HG03457 (cell line): ENCODE measurements at regions not wholly inside any gene's neighbourhood (a gene's known extent, or its start where the extent isn't known, plus 50 kb on each side); places are given as distances from the start of the nearest gene placed in this dataset.

Experiments used
- ATAC-seq: cut with Tn5 transposase; IDR thresholded peaks from one replicate; pipeline ENCODE4 v1.9.1; 2021; ENCODE audit warnings: moderate number of reproducible peaks; ENCODE audit not compliant: unreplicated experiment

DNA sequence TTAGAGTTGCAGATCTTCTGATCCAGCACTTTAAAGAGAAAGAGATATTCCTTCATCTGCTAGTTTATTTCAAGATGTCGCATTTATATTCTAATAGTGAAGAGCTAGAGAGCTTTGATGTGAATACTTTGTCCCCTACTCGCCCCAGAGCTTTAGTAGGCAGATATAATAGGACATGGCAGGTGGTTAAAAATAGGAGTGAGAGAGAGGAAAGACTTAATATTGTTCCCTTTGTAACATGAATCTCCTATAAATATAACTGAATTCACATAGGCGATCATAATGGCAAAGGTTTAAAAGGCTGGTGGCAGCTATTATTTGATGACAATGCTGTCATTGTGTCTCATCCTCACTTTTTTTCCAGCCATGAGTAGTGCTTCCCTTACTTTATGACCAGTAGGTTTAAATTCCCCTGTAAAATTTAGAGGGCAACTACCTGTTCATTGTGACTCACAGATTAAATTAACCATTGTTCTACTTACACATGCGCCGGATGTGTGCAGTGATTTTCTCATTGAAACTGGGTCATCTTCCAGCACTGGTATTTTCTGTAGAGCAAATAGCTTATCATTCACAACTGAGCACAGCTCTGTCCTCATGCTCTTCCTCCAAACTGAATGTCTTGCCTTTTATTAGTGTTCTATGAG lies 906.7 kb upstream of the CELF2 start:
- no peak for ATAC-seq

DNA sequence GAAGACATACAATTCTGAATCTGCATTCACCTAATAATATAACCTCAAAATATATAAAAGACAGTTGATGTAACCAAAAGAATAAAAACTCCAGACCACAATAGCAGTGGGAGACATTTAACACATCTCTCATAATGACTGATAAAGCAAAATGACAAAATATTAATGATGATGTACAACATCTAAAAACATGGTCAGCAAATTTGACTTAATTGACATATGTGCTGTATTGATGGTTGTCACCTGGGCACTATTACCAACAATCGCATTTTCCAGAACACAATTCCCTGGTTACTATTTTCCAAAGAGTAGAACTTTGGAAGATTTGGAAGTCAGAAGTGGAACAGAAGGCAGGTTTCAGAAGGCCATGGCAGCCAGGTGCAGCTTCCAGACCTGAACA lies 899.5 kb upstream of the CELF2 start:
- ATAC-seq = no peak

DNA sequence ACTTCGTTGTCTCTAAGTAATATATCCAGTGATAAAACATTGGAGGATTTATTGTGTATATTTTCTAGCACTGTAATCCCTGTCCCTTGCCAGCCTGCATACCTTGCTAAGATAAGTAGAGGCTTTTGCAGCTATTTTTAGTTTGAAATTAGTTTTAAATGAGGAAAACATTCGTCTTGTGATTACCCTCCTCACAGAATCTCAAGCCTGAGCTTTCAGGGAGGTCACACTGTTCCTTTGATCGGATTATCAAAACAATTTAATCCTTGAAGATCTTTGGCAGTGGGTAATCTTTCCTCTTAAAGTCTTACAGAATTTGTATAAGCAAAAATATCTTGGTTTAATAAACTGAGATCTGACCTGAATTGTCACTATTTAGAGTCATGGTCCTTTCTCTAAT lies 897.0 kb upstream of the CELF2 start:
- ATAC-seq = no peak

DNA sequence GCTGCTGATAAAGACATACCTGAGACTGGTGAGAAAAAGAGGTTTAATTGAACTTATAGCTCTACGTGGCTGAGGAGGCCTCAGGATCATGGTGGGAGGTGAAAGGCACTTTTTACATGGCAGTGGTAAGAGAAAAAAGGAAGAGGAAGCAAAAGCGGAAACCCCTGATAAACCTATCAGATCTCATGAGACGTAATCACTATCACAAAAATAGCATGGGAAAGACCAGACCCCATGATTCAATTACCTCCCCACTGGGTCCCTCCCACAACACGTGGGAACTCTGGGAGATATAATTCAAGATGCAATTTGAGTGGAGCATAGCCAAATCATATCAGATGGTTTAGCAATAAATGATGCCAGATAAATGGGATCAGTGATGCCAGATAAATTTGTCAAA lies 892.0 kb upstream of the CELF2 start:
- no peak for ATAC-seq

DNA sequence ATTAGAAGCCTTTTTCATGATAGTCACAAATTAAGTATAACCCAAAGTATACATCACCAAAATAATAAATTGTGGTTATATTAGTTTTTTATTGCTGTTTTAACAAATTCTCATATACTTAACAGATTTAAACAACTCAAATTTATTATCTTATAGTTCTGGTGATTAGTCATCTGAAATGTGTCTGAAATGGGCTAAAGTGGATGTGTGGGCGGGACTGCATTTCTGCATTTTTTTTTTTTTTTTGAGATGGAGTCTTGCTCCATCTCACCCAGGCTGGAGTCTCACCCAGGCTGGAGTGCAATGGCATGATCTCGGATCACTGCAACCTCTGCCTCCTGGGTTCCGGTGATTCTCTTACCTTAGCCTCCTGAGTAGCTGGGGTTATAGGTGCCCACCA lies 891.5 kb upstream of the CELF2 start:
- ATAC-seq = no peak

DNA sequence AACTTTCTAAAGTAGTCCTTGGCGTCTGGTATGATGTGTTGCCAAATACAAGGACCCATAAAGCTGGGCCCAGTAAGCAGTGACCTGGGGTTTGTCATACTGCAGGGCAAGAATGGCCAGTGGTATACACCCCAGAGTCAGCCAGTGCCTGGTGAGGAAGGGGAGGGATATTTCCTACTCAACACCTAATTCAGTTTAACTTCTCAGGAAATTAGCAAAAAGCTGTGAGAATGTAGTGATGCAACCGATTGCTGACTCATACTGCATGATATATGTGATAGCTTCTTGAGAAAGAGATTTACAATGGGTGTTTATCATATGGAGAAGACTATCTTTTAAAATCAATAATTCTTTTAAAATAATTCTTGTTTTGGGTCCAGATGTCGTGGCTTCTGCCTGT lies 889.3 kb upstream of the CELF2 start:
- ATAC-seq = no peak

DNA sequence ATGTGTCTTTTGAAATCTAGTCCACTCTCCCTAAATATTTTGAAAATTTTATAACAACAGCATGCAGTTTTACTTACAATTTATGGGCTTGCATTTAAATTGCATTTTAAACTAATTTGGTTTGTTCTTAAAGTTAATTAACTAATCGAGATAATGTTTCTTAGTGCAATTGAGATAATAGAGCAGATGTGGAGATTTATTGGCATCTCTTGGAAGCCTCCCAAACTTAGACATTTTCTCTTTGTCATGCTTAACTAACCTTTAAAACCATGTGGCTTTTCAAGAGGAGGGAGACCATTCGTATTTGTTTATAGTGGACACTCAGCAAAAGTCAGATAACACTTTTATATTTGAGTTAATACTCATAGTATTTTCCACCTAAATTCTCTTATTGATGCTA lies 887.0 kb upstream of the CELF2 start:
- no peak for ATAC-seq

DNA sequence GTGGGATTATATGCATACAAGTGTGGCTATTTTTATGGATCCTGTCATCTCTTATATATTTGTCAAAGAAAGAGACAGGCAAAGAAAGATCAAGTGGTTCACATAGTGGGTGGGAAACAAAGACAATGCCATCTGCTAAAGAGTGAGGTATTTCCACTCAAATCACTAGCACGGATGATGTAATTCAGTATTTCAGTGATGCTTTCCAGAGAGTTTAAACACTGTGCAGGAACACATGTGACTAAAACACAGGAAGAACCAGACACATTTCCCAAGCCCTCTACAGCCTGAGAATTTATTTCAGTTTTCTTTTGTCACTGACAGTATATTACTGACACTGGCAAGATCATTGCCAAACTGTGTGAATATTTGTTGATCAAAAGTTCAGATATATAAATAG lies 885.7 kb upstream of the CELF2 start:
- no peak for ATAC-seq

DNA sequence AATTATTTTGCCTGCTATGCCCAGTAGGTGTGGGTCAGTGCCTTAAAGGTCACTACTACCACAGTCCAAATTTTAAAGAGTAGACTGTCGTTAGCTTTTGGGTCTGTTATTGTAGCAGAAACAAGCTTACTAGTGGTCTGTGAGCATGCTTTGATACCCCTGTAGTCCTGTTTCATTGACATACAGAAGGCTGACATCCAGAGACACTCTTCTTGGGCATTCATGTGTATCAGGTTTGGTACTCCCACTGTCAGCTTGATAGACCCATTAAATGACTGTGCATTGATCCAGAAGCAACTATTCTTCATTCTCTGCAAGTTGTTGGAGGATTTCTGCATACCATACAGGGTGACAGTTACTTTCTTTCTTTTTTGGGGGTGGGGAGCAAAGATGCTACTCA lies 884.4 kb upstream of the CELF2 start:
- no peak for ATAC-seq

DNA sequence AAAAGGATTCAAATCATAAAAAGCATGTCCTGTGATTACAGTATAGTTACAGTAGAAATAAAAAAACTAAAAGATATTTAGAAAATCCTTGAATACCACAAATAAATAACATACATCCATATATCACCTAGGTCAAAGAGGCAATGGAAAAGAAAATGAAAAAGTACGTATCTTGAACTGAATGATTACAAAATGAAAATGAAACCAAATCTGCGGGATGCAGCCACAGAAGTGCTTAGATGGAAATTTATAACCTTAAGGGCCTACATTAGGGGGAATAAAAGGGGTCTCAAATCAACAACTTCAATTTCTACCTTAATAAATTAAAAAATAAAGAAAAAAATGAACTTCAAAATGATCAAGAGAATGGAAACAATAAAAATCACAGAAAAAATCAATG lies 879.0 kb upstream of the CELF2 start:
- no peak for ATAC-seq

DNA sequence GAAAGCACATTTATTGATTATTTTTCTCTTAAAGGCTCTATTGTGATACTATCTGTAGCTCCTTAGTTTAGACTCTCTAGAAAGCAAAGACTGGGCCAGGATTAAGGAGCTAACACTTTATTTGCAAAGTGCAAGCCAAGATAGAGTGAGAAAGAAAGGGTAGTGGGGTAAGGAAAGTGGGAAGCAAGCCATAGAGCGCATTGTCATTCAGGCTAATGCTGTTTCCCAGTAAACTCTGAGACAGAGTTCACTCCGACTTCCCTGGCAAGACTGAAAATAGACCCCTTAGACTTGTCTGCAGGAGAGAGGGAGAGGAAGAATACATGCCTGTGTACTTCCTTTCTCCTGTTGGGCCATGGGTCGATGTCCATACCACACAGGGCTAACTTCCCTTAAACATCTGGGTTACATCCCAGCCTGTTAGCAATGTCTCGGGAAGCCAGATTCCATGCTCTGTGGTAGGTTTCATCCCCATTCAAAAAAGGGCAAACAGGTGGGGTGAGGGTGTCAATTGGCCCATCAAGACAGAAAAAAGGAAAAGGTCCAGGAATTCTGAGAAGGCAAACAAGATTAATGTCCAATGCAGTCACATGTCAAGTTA lies 875.8 kb upstream of the CELF2 start:
- no peak for ATAC-seq

DNA sequence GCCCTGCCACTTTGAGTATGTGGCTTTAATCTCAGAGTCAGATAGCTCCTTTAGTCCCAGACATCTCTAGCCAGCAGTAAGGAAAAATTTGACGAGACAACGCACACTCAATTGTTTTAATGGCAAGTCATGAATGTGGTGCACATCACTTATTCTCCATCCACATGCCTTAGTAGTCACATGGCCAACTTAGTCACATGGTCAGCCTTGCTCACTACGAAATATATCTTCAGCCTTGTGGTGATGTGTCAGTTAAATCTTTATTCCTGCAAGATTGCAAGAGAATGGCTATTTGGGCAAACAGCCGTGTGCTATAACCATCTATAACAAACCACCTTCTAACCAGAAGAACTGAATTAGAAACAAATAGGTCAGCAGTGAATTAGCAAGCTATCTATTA lies 871.1 kb upstream of the CELF2 start:
- ATAC-seq = no peak

DNA sequence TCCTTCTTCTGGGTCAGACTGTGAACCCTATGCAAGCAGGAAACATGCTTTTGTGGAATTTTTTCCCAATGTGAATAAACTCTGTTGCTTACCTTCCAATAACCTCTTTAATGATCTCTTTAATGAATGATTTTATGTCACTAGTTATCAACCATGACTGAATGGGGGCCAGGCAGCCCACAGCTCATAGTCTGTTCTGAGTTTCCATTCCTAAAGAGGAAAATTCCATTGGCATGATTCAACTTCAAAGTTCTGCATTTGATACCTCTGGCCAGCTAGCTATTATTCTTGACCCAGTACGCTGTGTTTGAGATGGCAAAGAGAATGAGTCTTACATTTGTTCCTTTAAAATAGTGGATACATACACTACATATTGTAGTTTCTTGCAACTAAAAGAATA lies 867.8 kb upstream of the CELF2 start:
- ATAC-seq = no peak

DNA sequence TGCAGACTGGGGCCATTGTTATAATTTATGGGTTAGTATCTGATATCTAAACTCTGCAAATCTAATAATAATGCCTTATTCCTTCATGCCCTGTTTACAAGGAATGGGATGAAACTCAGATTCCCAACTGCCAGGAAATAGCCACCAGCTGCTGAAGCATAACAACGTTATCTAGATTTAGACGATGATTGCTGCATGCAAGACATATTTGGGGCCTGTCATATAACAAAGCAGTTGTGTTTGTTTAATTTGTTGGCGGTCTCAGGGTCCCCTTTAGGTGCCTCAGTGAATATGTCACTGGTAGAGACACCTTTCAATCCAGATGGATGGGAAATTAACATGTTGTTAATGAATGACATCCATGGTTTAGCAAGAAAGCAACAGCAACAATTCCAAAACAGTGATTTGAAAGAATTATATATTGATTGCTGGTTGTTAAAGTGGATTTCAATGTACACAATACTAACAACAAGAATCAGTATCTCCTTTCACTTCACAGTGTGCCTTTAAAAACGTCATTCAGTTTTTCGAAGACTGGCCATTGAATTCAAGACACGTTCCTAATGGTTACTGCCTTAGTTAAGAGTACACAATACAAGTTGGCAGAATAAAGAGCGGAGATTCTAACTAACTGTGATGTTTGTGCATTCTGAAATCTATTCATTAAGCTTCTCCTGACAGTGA lies 860.6 kb upstream of the CELF2 start:
- ATAC-seq = no peak

DNA sequence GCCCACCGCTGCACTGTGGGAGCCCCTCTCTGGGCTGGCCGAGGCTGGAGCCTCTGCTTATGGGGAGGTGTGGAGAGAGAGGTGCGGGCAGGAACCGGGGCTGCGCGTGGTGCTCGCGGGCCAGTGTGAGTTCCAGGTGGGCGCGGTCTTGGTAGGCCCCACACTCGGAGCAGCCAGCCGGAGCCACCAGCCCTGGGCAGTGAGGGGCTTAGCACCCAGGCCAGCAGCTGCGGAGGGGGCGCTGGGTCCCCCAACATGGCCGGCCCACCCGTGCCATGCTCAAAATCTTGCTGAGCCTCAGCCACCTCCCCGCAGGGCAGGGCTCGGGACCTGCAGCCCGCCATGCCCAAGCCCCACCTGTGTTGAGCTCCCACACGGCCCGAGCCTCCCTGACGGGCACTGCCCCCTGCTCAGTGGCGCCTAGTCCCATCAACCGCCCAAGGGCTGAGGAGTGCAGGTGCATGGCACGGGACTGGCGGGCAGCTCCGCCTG lies 856.8 kb upstream of the CELF2 start:
- ATAC-seq = no peak

DNA sequence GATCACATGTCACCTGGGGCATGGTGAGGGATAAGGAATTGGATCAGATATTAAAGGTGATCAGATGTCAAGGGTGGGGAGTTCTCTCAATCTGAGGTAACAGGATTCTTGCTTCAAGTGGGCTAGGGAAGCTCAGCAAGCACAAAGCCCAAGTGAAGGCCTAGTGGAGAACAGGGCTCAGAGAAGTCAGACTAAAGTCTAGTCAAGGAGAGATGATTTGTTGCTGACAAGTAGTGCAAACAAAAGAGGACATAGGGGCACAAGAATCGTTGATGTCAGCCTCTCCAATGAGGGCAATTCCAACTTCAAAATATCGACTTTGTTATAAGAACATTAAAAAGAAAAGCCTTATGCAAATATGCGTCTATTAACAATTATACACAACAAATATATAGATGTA lies 852.8 kb upstream of the CELF2 start:
- ATAC-seq = no peak

DNA sequence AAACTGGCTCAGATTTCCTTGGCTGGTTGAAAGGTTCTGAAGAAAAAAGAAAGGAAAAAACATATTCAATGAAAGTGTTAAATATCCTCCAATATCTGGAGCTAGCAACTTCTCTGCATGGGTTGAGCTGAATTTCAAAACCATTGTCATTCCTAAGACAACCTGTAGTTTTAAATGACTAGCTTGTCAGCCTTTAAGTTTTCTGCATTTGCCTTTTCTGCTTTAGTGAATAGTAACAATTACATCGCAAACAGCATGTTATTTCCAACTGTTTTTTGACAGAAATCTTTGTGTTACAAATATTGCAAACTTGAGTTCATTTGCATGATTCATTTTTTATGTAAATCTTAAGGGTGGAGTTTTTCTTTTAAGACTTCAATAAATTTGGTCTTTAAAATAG lies 852.3 kb upstream of the CELF2 start:
- ATAC-seq = no peak

DNA sequence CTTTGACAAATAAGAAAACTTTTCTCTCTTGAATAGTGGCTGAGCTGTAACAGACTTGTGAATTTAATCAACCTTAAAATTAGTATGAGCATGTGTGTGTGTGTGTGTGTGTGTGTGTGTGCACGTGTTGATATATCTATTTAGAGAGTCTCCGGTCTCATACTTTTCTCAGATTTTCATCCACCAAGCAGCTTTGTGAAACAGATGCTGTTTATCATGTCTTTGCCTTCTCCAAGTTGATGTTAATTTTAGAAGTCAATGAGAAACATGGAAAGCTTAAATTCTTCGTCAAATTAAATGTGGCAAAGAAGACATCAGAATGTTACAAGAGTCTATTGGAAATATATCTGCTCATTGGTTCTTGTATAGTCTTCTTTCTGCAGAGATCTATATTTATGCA lies 839.2 kb upstream of the CELF2 start:
- no peak for ATAC-seq

DNA sequence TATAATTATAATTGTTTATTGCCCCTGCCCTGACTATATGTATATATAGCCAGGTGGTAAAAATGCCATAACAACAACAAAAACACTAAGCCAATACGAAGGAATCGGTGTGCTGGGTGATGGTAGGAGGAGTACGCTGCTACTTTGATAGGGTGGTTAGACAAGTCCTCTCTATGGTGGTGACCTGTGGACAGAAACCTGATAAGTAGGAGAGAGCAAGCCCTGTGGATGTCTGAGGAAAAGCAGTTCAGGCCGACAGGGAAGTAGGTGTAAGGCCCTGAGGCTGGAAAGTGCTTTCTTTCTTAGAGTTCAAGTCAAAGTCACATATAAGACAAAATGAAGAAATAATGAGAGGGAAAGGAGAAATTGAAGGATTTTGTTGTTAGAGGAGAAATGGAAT lies 823.8 kb upstream of the CELF2 start:
- no peak for ATAC-seq

DNA sequence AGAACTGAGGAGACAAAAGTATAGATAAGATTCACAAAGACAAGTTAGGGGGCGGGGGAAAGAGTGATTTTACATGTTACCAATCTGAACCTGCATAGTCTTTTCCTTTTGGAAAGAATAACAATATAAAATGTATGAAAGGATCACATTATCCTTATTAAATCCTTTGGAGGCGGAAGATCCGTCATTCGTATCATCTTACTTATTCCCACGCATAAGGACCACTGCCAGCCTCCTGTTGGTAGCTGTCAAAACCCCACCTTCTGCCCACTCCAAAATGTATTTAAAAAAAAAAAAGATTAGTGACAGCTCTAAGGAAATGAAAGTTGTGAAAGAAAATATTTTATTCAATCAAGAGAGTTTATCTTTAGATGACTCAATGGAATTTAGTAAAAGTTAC lies 821.0 kb upstream of the CELF2 start:
- ATAC-seq = no peak

DNA sequence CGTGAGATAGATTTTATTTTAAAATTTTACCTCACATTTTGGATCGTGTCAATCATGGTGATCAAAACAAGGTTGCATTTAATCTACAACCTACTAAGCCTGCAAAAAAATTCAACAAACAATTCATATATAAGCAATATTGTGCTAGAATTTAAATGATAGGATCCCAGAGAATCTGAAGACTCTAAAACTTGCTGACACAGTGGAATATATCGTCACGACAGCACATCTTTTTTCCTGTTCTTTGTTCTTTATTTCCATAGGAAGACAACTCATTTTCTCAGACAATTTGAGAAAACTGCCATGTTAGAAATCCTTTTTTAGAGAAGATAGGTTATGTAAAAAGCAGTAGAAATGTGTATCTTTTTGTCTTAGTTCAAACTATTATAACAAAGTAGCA lies 820.2 kb upstream of the CELF2 start:
- ATAC-seq = no peak

DNA sequence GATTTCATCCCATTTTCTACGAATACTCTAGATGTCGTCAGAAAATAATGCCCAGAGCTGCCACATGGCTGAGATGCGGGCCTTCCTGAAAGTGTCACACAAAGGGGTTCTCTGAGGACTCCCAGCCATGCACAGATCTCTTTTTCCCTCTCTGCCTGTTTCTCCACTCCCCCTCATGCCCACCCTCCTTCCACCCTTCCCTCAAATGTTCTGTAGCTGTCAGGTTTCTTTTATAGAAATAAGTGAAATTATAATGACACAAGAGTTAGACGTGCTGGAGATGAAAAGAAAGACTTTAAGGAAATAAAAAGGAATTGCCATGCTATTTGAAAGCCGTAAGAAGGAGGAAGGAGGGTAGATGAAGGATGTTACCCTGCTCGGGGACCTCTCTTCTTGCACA lies 819.3 kb upstream of the CELF2 start:
- no peak for ATAC-seq

DNA sequence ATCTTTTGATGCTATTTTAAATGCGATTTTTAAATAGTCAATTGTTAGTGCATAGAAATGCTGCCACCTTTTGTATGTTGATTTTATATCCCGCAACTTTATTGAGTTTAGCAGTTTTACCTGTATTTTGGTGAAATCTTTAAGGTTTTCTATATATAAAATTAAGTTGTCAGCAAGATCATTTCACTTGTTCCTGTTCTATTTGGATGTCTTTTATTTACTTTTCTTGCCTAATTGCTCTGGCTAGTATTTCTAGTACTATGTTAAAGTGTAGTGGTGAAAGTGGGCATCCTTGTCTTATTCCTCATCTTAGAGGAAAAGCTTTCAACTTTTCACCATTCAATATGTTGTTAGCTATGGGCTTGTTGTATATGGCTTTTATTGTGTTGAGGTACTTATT lies 813.3 kb upstream of the CELF2 start:
- no peak for ATAC-seq
